ENCODE measurements at regions not wholly inside any gene's neighbourhood (a gene's known extent, or its start where the extent isn't known, plus 50 kb on each side); places are given as distances from the start of the nearest gene placed in this dataset.
"Not testable (repeated sequence)": the region's sequence is repeated elsewhere in the genome, so short reads cannot be mapped to it uniquely, and the experiment has no call there.

DNA sequence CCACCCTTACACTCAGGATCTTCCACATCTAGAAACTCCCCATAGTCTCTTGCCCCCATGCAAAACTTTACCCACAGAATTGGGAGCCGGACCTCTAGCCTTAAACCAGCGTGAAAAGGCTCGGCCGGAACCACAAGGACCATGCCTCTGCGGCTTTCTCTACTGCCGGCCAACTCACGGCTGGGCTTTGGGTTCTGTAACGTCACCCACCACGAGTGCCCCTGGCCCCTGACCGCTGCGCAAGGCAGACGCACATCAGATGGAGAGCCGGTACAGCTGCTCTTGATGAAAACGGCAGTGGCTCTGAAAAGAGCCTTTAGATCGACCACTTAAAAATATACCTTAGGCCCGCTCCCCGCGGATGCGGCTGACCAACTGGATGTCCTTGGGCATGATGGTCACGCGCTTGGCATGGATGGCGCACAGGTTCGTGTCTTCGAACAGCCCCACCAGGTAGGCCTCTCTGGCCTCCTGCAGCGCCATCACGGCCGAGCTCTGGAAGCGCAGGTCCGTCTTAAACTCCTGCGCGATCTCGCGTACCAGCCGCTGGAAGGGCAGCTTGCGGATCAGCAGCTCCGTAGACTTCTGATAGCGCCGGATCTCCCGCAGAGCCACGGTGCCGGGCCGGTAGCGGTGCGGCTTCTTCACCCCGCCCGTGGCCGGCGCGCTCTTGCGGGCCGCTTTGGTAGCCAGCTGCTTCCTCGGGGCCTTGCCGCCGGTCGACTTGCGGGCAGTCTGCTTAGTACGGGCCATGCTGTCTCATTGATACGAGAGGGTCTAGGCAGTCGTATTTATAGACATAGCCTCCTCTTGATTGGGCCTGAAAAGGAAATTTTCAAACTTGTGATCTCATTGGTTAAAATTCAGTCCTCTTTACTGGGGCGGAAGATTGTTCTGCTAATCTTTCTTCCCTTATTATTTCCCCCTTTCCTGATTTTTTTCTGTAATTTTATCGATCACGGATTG is 66.3 kb downstream of the FAM72C start:
- DNase-seq (ENCODE audit: low spot score): peak; percentile 0

DNA sequence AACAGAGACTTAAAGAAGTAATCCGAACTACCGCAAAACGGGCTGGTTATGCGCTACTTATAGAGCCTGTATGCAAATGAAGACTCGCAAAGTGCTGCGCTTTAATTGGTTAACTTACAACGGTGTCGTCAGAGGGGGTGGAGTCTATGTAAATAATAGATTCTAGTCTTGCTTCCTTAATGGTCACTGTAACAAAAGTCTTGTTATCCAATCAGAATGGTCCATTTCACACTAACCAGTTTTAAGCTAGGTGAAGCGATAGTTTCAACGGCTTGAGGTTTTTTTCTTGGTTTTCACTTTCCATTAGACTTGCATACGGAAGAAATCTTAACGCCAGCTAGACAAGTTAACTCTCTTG is 67.2 kb downstream of the FAM72C start:
- not testable (repeated sequence) for DNase-seq (ENCODE audit: low spot score)

DNA sequence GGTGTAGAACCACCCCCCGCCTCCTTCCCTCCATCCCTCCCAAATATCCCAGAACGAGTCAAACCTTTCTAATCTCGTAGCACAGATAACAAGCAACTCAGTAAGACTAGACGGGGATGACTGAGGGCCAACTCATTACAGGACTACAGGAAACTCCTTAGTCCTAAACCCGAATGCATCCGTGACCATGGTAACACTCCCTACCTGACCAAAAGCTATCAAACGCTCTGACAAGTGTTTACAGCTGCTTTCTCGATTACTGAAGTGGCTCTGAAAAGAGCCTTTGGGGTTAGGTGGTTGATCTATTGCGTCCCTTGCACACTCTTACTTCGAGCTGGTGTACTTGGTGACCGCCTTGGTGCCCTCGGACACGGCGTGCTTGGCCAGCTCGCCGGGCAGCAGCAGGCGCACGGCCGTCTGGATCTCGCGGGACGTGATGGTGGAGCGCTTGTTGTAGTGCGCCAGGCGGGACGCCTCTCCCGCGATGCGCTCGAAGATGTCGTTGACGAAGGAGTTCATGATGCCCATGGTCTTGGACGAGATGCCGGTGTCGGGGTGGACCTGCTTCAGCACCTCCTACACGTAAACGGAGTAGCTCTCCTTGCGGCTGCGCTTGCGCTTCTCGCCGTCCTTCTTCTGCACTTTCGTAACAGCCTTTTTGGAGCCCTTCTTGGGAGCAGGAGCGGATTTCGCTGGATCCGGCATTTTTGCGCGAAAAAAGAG is 67.7 kb downstream of the FAM72C start:
- DNase-seq (ENCODE audit: low spot score): not testable (repeated sequence)

DNA sequence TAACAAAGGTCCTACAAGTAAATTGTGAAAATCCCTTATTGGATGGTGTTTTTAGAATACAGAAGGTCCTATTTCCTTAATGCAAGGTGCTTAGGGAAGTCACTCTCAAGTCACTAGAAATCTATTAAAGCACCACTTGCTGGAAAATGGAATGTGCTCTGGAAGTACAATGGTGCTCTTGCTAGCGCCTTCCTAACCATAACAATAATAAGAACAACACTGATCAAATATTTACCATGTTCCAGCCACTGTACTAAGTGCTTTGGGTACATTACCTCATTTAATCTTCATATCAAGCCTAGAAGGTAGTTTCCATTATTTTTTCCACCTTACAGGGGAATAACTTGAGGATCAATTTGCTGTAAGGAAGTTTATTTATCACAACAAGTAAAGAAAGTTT is 75.4 kb downstream of the FAM72C start:
- not testable (repeated sequence) for DNase-seq (ENCODE audit: low spot score)

DNA sequence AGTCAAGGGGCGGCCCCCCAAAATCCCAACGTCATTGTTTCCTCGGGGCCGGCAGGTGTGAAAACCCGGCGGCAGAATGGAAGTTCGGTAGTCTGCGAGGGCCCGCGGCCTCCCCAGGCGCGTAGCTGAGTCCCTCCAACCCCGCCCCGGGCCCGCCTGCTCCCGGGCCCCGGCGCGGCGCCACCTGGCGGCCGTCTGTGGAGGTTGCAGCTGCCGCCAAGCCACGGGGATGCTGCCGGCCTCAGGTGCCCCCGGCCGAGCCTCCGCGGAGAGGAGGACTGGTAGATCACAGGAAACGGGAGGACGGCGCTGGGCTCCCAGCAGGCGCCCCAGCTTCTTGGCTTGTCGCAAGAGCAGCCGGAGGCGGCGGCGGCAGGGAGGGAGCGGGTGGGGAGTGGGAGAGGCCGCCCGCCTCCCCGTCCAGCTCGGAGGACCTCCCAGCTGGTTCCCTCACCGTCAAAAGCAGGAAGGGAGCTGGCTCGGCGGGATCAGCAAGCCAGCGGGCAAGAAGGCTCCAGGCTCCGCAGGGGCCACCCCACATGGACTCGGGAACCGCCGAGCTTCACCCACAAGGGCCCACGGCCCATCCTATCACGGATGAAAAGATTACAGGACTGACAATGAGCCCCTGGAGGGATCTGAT is 86.7 kb downstream of the FAM72C start:
- DNase-seq (ENCODE audit: low spot score): not testable (repeated sequence)

DNA sequence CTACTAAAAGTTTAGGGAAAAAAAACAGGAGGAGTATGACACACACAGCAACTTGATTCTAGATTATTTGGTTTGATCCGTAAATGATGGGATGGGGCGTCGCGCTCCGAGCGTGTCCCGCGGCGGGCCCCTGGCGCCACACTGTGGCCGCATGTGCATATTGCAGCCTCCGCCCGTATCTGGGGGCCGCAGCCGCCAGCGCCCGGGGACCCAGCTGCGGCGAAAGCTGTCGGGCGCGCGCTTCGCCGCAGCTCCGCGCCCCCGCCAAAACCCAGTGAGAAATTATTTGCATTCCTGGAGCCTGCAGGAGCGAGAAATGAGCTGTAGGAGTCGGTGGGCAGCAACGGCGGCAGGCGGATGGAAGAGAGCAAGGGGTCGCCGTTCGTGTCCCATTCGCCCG is 87.3 kb downstream of the FAM72C start:
- DNase-seq (ENCODE audit: low spot score): not testable (repeated sequence)

DNA sequence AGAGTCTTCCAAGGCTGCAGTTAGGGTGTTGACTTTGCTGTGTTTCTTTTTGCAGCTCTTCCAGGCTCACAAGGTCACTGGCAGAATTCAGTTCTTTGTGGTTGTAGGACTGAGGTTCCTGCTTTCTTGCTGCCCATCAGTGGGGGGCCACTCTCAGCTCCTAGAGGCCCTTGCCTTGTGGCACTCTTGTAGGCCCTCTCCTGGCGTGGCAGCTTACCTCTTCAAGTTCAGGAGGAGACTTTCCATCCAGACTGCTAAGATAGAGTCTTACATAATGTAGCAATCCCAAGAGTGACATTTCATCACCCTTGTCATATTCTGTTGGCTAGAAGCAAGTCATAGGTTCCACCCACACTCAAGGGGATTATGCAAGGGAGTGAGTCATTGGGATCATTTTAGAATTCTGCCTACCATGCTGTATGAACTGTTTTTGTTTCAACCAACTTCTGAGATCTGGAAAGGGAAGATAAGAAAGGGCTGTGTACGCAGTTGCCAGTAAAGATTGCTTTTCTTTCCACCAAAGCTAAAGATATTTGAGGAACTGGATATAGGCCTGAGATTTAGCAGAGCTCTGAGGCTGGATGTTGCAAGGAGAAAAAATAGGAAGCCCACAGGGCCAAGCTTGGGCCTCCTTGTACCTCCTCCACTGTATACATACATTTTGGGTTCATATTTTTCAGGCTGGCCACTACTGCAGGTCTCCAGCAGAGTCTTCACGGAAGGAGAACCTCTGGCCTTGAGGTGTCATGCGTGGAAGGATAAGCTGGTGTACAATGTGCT is 91.8 kb downstream of the FAM72C start:
- DNase-seq (ENCODE audit: low spot score): not testable (repeated sequence)

DNA sequence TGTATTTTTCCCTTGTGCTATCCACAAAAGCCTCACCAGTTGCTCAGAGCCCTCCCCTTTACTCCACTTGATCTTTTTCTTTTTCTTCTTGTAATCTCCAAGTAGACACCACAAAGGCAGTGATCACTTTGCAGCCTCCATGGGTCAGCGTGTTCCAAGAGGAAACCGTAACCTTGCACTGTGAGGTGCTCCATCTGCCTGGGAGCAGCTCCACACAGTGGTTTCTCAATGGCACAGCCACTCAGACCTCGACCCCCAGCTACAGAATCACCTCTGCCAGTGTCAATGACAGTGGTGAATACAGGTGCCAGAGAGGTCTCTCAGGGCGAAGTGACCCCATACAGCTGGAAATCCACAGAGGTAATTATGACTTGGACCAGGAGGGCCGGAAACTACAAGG is 95.8 kb downstream of the FAM72C start:
- DNase-seq (ENCODE audit: low spot score): not testable (repeated sequence)

DNA sequence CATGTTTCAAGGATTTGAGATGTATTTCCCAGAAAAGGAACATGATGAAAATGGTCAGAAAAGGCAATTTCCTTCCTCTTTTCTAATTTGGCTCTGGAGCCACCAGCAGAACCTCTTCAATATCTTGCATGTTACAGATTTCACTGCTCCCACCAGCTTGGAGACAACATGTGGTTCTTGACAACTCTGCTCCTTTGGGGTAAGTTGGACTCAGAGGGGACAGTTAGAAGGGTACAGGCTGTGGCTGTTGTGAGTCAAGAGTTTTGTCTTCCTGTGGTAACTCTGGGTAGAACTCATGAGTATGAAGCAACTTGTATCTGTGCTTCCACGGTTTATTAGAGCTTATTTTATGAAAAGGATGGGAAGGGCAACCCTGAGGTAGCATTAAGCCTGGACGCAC is 97.2 kb downstream of the FAM72C start:
- DNase-seq (ENCODE audit: low spot score): not testable (repeated sequence)

DNA sequence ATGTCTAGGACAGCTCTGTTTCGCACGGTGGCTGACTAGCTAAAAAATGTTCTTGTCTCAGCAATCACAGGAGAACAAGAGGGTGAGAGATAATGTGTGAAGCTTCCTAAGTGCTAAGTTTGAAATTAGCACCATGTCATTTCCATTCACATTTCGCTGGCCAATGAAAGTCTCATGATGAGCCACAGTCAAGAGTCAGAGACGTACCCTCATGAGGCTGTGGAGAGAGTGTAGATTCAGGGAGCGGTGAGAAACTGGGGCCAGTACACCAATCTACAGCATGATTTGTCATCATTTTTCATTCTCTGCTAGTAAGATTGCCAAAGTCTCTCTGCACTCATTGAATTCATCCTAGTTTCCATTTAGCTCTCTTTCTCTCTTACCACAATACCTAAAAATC is 98.1 kb downstream of the FAM72C start:
- DNase-seq (ENCODE audit: low spot score): not testable (repeated sequence)

DNA sequence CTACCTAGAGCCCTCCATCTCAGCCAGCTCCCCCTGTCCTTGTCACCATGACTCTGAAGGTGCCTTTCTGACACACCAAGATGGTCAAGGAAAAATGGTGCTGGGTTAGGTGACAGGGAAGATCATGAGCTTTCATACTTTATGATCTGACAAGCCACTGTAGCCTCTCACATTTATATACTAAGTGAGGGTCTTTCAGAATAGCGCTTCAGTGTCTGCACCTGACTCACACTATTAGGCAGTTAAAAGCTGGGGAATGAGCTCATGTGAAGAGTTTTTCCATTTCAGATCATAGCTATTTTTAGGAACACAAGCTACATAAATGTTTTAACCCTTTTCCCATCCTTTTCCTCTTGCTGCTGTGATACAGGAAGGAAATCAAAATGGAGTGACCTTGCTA is 101.4 kb downstream of the FAM72C start:
- not testable (repeated sequence) for DNase-seq (ENCODE audit: low spot score)

DNA sequence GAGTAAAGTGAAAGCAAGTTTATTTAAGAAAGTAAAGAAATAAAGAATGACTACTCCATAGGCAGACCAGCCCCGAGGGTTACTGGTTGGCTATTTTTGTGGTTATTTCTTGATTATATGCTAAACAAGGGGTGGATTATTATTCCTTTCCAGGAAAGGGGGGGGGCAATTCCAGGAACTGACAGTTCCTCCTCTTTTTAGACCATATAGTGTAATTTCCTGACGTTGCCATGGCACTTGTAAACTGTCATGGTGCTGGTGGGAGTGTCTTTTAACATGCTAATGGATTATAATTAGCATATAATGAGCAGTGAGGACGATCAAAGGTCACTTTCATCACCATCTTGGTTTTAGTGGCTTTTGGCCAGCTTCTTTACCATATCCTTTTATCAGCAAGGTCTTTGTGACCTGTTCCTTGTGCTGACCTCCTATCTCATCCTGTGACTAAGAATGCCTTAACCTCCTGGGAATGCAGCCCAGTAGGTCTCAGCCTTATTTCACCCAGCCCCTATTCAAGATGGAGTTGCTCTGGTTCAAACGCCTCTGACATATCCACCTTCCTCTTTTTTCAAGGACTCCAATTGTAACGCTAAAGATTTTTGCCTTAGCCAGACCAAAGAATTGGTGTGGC is 104.1 kb downstream of the FAM72C start:
- DNase-seq (ENCODE audit: low spot score): not testable (repeated sequence)

DNA sequence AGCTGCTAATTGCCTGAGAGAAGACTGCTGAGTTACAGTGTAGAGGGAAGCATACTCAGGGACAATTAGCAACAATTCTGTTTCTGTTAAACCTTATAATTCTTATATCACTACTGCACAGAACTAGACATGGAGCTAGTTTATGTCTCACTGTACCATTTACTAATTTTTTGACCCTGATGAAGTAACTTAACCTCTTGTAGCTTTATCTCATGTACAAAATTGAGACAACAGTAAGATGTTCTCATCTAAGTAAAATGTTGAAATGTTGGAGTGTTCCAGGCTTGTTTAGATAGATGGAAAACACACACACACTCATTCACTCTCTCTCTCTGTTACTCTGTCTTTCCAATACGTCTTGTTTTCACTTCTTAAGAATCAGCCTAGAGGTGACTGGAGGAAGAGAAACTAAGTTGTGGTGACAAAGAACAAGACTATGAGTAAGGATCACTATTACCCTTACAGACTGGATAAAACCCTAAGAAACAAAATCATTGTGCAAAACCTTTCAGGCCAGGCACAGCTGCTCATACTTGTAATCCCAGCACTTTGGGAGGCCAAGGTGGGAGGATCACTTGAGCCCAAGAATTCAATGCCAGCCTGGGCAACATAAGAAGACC is 107.8 kb downstream of the FAM72C start:
- not testable (repeated sequence) for DNase-seq (ENCODE audit: low spot score)

DNA sequence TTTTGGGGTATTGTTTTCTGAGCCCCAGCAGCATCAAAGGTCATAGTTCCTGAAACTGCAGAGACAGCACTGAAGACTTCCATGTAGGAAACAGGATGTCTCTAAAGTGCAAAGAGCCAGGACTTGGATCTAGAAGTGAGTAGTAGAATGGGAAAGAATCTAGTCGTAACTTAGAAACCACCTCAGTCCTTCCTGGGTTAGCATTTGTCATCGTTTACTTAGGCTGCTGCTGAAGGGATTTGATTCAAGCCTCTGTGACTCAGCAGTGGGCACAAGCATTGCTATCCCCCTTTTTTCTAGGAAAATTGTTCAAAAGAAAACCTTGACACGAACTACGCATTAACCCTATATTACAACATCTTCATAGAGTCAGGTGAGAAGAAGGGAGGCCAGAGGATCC is 109.1 kb downstream of the FAM72C start:
- not testable (repeated sequence) for DNase-seq (ENCODE audit: low spot score)

DNA sequence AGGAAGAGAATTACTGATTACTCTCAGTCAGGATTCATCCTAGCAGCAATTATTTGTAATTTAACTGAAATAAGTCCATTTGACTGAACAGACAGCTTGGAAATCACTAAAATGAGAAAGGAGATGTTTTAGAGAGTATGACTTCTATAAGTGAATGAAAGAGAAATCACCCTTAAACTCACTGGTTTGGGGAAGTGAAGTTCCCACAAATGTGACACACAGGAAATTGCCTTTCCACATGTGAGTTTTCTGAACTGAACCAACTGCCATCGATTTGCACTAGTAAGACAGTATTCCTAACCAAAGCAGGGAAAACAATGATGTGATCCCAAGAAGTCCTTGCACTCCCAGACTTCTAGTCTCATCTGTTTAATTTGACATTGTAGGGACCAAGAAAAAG is 110.5 kb downstream of the FAM72C start:
- not testable (repeated sequence) for DNase-seq (ENCODE audit: low spot score)

DNA sequence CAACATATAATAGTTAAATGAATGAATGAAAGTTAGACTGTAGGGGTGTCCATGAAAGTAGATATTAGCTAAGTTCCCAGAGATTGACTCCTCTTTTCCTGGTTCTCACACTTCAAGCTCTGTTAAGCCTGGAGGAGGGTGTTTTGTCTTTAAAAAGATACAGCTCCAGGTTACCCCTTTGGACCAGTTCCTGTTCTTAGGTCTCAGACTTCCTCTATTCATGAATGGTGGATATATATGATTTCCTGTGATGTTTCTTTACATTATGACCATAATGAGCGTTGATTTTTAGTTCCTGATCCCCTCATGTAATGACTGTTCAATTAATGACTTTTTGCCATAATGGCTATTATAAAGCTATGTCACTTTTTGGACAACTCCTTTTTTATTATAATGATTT is 115.9 kb downstream of the FAM72C start:
- not testable (repeated sequence) for DNase-seq (ENCODE audit: low spot score)

DNA sequence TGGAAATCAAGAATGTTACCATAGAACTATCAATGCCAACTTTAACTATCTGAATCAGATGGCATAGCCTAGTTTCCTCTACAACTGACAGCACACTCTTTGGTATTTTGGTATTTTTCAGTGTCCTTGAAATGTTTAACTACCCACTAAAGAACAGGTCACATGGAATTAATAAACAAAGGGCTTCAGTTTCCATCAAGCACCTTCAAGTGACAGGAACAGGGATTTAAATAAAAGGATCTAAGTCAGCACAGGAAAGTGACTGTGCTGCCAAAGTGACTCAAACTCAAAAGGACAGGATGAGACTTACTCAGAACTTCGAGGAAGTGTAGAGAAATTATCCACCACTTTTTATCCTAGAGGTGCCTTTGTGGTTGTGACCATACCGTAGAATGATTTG is 117.7 kb downstream of the FAM72C start:
- DNase-seq (ENCODE audit: low spot score): not testable (repeated sequence)

DNA sequence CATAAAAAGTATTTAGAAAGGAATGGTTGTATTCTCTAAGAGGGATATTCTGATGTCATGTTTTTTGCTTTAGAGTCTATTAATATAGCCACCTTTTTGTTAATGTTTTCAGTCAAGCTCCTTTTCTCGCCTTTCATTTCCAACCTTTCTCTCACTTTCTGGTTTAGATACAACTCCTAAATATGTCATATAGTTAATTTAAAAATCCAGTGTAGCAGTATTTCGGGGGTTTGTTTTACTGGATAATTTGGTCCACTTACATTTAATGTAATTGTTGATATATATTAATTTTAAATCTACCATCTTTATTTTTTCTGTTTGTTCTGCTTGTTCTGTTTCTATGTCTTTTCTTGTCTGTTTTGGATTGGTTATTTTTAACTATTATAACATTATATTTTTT is 121.1 kb downstream of the FAM72C start:
- not testable (repeated sequence) for DNase-seq (ENCODE audit: low spot score)

DNA sequence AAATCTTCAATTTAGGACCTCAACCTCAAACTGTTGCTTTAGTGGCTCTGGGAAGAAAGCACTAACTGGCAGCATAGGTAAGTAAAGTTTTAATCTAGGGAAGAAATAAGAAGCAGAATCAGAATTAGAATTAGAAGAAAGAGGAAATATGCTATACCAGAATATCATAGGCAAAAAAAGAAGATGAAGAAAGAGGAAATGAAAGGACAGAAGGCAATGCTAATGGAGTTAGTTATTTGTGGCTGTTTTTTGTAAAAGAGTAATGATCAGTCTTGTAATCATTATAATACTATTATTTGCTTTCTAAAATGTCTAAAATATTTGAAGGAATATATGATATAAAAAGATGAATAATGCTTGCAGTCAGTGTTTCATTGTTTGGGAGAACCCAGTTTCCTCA is 122.9 kb downstream of the FAM72C start:
- DNase-seq (ENCODE audit: low spot score): not testable (repeated sequence)

DNA sequence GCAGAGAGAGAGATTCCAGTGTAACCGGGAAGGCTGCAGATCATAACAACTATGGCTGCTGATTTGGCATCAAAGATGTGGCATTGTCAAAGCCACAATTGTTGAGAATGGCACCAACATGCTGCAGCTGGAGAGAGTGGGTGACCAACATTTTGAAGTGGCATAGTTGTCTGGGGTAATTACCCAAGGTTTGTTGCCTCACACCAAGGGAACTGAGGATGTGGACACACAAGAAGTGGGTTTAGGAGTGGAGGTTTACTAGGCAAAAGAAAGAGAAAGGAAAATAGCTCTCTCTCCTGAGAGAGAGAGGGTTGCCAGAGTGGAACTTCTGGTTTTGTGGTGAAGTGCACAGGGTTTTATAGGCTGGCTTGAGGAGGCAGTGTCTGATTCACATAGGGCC is 126.6 kb downstream of the FAM72C start:
- DNase-seq (ENCODE audit: low spot score): not testable (repeated sequence)

DNA sequence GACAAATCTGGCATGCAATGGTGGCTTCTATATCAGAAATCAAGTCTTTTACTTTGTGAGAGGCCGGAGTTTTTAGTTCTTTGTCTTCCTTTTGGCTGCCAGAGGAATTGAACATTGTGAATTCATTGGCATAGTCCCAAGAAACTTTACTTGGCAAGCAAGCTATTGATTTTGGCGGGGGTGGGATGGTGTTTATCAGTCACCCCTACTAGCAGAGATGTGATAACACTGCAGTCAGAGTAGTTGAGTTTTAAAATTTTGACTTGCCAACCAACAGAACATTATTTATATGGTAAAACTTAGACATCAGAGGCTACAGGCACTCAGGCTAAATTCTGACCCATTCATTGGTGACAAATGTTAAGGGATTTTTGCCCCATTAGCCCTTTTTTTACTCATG is 129.7 kb downstream of the FAM72C start:
- not testable (repeated sequence) for DNase-seq (ENCODE audit: low spot score)

Measured in D341Med (cell line).